Coronary artery (tissue), 2 donors: ENCODE measurements at regions not wholly inside any gene's neighbourhood (a gene's known extent, or its start where the extent isn't known, plus 50 kb on each side); places are given as distances from the start of the nearest gene placed in this dataset.
"Not testable (repeated sequence)": the region's sequence is repeated elsewhere in the genome, so short reads cannot be mapped to it uniquely, and the experiment has no call there.

Source experiments
- DNase-seq: peaks from one replicate; pipeline ENCODE4 v3.0.0-alpha.2; 2017; ENCODE audit warnings: low spot score
- H3K27ac ChIP-seq, 2 donors: fragments of 200-600 bp; sonication (generic); one replicate each; pipeline ENCODE4 v1.5.1; 2016 to 2019
- H3K4me3 ChIP-seq: fragments of 200-600 bp; sonication (generic); 2 replicates; pipeline ENCODE4 v1.5.1; 2016; ENCODE audit warnings: mild to moderate bottlenecking, moderate library complexity
- TF ChIP-seq, protein P1 (sequence below): fragments of 200-600 bp; sonication (generic); IDR thresholded peaks from one replicate; pipeline ENCODE4 v1.5.1; 2019; ENCODE audit warnings: antibody characterized with exemption

- DNase-seq: no peak
- TF ChIP-seq, protein P1, sequence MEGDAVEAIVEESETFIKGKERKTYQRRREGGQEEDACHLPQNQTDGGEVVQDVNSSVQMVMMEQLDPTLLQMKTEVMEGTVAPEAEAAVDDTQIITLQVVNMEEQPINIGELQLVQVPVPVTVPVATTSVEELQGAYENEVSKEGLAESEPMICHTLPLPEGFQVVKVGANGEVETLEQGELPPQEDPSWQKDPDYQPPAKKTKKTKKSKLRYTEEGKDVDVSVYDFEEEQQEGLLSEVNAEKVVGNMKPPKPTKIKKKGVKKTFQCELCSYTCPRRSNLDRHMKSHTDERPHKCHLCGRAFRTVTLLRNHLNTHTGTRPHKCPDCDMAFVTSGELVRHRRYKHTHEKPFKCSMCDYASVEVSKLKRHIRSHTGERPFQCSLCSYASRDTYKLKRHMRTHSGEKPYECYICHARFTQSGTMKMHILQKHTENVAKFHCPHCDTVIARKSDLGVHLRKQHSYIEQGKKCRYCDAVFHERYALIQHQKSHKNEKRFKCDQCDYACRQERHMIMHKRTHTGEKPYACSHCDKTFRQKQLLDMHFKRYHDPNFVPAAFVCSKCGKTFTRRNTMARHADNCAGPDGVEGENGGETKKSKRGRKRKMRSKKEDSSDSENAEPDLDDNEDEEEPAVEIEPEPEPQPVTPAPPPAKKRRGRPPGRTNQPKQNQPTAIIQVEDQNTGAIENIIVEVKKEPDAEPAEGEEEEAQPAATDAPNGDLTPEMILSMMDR: no peak
- Histone ChIP-seq H3K27ac (no peak overlapping the region), H3K4me3 (no peak overlapping the region)
Measured at GRCh38 chr5:3330442-3330841, 265.2 kb upstream of the IRX1 start.

DNA sequence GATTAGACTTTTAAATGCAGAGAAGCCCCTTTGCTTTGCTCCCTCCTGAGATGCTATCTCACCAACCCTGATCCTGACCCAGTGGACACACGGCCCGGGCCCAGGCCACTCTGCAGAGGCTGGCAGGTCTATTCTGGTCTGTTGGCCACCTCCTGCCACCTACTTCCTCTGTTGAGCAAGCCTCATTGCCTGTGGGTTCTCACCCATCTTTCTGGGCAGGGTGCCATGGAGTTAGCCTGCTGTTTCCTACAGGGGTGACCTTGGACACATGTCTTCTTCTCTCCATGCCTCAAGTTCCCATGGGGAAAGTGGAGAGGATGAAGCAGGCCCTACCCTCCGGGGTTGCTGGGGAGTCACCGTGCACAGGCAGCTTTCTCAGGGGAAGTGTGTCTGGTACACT, 266.2 kb upstream of the IRX1 start:
- Histone ChIP-seq H3K27ac (no peak overlapping the region), H3K4me3 (no peak overlapping the region)
- no peak for DNase-seq
- TF ChIP-seq, protein P1: no peak

DNA sequence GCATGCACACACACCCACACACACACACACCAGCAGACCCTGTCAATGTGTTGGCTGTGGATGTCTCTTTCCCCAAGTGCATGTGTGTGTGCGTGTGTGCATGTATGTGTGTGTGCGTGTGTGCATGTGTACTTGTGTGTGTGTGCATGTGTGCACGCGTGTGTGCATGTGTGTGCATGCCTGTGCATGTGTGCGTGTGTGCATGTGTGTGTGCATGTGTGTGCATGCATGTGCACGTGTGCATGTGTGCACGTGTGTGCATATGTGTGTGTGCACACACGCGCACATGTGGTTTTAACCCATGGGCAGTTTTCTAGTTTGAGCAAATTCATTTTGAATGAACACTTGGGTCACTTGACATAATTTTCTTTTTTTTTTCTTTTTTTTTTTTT, 268.8 kb upstream of the IRX1 start:
- Histone ChIP-seq H3K4me3 (no peak overlapping the region), H3K27ac (no peak overlapping the region)
- TF ChIP-seq, protein P1: no peak
- DNase-seq: no peak

- DNase-seq: no peak
- Histone ChIP-seq H3K27ac (no peak overlapping the region), H3K4me3 (no peak overlapping the region)
- TF ChIP-seq, protein P1: no peak
Measured at GRCh38 chr5:3325972-3326840, 269.4 kb upstream of the IRX1 start.

- DNase-seq: no peak
- TF ChIP-seq, protein P1: no peak
- Histone ChIP-seq H3K4me3 (no peak overlapping the region), H3K27ac (no peak overlapping the region)
Measured at GRCh38 chr5:3325201-3325971, 270.2 kb upstream of the IRX1 start.

DNA sequence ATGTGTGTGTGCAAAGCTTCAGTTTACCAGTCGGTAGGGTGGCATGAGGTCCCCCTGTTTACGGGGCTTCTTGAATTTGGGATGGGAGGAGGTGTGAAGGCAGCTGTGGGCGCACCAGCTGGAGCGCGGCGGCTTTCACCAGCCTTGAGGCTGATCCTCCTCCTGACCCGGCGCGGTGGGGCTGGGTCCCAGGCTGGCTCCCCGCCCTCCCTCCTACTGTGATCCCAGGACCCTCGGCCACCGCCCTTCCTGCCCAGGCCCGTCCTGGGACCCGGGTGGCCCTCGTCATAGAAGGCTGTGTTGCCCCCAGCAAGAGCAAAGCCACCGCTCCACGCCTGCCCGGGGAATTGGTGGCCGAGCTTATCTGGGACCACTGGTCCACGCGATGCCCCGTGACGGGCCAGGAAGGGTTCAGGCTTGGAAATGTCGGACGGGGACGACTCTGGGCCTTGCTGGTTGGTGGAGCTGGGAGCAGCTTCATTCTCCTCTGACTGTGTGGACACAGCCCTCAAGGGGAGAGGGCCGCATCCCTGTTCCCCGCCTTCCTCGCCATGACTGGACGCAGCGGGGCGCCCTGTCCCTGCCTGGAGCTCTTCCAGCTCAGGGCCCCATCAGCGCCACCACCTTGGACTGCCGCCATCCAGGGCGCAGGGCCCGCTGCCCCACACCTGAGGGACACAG, 271.1 kb upstream of the IRX1 start:
- Histone ChIP-seq H3K4me3 (no peak overlapping the region), H3K27ac (no peak overlapping the region)
- TF ChIP-seq, protein P1: no peak
- DNase-seq: no peak

DNA sequence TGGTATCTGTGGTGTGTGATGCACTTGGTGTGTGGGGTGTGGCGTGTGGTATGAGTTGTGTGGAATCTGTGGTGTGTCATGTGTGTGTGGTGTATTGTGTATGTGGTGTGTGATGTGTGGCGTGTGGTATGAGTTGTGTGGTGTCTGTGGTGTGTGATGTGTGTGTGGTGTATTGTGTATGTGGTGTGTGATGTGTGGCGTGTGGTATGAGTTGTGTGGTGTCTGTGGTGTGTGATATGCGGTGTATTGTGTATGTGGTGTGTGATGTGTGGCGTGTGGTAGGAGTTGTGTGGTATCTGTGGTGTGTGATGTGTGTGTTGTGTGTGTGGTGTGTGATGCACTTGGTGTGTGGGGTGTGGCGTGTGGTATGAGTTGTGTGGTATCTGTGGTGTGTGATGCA, 271.7 kb upstream of the IRX1 start:
- DNase-seq, H3K4me3 ChIP-seq, H3K27ac ChIP-seq: not testable (repeated sequence)
